GM12801 (cell line): ENCODE measurements at regions not wholly inside any gene's neighbourhood (a gene's known extent, or its start where the extent isn't known, plus 50 kb on each side); places are given as distances from the start of the nearest gene placed in this dataset.

ENCODE experiments used
- TF ChIP-seq, protein P1 (sequence below): IDR thresholded peaks from one replicate; pipeline ENCODE4 v1.5.1; 2011; ENCODE audit warnings: control low read depth; ENCODE audit not compliant: insufficient read length; ENCODE audit errors: extremely low read depth

DNA sequence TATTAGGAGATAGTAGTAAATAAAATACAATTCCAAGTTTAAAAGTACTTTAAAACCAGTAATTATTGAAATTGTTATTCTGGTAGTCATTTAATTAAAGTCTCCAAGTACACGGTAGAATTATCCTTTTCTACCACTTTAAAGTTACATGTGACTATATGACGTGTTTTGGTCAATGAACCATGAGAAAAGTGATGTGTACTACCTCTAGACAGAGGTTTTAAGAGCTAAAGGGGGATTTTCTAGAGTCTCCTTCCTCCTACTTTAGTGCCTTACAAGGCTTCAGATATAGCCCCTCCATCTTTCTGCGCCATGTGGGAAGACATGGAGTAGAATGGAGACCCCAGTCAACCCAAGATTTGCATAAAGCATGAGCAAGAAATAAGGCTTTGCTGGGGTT, 2296.6 kb upstream of the AGA start:
- TF ChIP-seq, protein P1, sequence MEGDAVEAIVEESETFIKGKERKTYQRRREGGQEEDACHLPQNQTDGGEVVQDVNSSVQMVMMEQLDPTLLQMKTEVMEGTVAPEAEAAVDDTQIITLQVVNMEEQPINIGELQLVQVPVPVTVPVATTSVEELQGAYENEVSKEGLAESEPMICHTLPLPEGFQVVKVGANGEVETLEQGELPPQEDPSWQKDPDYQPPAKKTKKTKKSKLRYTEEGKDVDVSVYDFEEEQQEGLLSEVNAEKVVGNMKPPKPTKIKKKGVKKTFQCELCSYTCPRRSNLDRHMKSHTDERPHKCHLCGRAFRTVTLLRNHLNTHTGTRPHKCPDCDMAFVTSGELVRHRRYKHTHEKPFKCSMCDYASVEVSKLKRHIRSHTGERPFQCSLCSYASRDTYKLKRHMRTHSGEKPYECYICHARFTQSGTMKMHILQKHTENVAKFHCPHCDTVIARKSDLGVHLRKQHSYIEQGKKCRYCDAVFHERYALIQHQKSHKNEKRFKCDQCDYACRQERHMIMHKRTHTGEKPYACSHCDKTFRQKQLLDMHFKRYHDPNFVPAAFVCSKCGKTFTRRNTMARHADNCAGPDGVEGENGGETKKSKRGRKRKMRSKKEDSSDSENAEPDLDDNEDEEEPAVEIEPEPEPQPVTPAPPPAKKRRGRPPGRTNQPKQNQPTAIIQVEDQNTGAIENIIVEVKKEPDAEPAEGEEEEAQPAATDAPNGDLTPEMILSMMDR, result no peak

DNA sequence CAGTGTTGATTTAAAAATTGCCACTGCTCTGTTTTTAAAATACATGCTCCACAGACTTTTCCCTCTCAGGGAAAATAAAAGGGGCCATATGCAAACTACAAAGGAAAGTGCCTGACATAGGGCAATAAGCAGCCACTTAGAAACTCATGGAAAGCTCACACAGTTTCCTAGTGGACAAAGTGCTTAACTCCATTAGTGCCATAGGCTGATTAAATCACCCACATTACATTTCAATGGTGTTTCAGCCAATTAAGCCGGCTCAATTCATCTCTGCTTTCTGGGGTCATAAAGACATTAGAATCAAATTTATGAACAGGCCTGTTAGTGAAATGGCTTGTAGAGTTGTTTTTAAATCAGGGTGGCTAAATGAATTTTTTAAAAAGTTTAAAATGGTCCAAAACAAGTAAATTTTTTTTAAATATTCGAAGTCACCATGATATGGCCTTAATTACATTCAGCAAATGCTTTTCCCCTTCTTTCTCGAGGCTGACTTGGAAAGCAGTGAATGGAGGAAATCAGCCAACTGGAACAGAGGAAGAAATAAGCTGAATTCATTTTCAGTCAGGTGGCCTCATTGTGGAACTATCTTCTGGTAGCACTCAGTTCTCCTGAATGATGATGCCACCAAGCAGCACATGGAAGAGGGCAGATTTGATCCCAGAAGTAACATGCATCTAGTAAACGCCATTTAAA, 2305.1 kb upstream of the AGA start:
- TF ChIP-seq, protein P1, result no peak

DNA sequence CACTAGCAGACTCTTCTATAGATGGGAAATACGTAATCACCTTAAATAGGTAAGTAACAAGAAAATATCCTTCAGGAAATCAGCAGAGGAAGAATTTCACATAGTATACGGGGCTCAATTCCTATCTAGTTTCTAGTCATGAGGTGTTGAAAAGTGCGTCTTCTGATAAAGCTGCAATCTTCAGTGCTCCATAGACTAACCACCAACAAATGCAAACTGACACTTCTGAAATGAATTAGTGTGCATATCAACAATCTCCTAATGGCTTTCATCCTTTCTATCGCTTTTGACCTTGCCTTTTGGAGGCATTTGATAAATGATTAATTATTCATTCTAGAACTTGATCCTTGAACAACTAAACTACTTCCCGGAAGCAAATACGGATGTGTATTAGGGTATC, 2306.6 kb upstream of the AGA start:
- TF ChIP-seq, protein P1, result no peak

DNA sequence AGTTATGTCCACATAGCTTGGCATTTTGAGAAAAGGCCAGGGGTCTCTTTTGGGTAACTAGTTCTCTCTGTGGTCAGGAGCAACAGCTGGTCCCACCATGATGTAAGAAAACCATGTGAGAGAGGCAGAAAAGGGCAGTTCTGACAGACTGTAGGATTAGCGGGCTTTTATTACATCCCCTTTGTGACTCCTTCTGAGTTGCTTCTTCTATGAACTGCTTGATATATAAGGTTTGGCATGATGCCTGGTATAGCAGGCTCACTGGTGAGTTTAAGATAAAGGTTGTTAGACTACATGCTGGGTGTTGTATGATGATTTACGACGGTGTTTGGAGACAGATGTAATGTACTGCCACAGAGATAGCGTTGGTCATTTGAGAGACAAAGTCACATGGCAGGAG, 2308.1 kb upstream of the AGA start:
- TF ChIP-seq, protein P1, result no peak

DNA sequence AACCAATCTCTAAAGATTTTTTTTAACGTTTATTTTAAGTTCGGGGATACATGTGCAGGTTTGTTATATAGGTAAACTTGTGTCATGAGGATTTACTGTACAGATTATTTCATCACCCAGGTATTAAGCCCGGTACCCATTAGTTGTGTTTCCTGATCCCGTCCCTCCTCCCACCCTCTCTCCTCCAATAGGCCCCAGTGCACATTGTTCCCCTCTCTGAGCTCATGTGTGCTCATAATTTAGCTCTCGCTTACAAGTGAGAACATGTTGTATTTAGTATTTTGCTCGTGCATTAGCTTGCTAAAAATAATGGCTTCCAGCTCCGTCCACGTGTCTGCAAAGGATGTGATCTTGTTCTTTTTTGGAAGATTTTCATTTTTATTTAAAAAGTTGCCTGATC, 2309.4 kb upstream of the AGA start:
- TF ChIP-seq, protein P1, result no peak

DNA sequence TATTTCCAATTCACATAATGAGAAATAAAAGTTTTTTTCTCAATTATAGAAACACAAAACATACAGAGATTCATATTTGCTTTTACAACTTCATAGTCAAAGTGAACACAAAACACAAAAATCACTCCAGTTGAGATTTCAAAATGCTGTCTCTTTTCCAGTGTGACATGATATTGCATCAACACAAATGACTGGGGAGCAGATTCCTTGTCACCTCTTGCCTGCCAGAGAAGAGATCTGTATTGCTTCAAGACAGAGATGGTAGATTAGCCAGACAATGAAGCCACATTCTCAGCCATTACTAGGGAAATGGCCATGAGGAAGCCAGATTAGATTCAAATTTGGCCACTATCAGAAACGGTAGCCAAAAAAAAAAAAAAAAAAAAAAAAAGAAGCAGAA, 2313.1 kb upstream of the AGA start:
- TF ChIP-seq, protein P1, result no peak

DNA sequence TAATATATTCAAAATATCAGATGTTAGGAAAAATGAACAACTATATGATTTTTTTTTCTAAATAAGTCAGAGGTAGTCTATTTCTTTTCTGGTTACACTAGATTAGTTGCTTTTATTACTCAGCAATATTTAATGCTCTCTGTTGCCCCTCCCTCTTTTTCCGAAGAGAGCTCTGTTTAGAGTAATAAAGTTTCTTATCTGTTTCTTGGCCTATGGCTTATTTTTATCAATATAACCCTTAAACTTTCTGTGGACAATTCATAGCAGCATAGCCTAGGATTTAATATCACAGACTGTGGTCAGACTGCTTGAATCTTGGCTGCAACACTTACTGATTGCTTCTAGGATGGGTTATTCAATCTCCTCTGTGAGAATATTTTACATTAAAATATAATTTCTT, 2315.4 kb upstream of the AGA start:
- TF ChIP-seq, protein P1, result no peak

DNA sequence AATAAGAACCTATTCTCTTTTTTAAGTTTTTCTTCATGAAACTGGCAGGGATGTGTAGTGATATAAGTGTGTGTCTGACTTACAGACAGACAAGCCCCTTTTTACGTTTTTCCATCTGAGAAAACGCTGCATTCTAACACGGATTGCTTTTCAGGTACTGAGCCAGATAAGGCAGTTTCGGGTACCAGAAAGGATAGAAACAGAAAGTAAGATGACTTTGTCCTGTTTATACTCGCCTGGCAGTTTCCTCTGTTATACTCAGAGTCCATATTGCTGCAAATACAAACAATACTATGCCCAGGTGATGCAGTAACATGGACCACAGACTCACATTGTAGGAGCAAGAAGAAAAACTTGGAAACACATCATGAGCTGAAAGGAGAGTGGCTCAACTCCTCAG, 2320.6 kb upstream of the AGA start:
- TF ChIP-seq, protein P1, result no peak
